ENCODE measurements at regions not wholly inside any gene's neighbourhood (a gene's known extent, or its start where the extent isn't known, plus 50 kb on each side); places are given as distances from the start of the nearest gene placed in this dataset.

DNA sequence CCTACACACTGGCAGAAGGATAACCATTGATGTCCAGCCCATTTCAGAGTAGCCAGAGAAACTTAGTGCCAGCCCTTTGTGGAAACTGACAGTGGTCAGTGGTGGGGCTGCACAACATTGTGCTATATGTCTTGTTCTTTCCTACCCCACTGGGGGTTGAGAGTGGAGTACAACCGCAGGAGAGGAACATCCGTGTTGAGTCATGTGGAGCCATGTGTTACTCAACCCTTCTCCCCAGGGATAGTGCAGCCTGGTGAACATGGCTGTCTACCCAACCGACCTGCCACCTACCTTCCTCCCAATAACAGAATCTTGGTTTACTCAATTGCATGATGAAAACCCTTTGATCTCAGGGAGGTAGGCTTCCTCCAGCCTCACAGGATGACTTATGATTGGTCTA, 65.3 kb upstream of the MAPK4 start:
- Histone ChIP-seq H3K4me3 (ENCODE audit: low read length) (no peak overlapping the region), H2AFZ (ENCODE audit: low read depth, low read length) (no peak overlapping the region), H3K9me2 (ENCODE audit: insufficient read depth, low read length) (no peaks in the 10 kb centered on the region), H3K9ac (ENCODE audit: low read length) (no peak overlapping the region), H3K4me2 (ENCODE audit: low read length) (no peak overlapping the region), H3K79me2 (replicated peaks; ENCODE audit: insufficient read depth, low read length) (no peaks in the 10 kb centered on the region), H4K20me1 (ENCODE audit: insufficient read depth) (no peaks in the 10 kb centered on the region), H3F3A (ENCODE audit: insufficient read depth, low read length, poor library complexity, severe bottlenecking) (no peaks in the 10 kb centered on the region), H3K9me3 (ENCODE audit: low read length) (no peaks in the 10 kb centered on the region), H3K27me3 (ENCODE audit: insufficient read depth, low read depth, low read length) (no peaks in the 10 kb centered on the region), H3K27ac (ENCODE audit: low read length) (no peak overlapping the region), H3K36me3 (ENCODE audit: insufficient read depth, low read length) (no peaks in the 10 kb centered on the region)
- TF ChIP-seq EZH2 (IDR thresholded peaks at IDR 0.05; ENCODE audit: borderline replicate concordance, insufficient read depth, low read length, poor library complexity, severe bottlenecking) (no peak), EP300 (conservative IDR thresholded peaks at IDR 0.05; ENCODE audit: poor library complexity, severe bottlenecking) (no peak), MXI1 (conservative IDR thresholded peaks at IDR 0.05; ENCODE audit: poor library complexity, severe bottlenecking) (no peak), POLR2AphosphoS5 (IDR thresholded peaks at IDR 0.05) (no peak), REST (IDR thresholded peaks at IDR 0.05; ENCODE audit: borderline replicate concordance) (no peak), RAD21 (conservative IDR thresholded peaks at IDR 0.05) (no peak), TAF1 (IDR thresholded peaks at IDR 0.05; ENCODE audit: low read depth) (no peak), SMC3 (conservative IDR thresholded peaks at IDR 0.05; ENCODE audit: poor library complexity) (no peak)
- TF ChIP-seq, protein P1, sequence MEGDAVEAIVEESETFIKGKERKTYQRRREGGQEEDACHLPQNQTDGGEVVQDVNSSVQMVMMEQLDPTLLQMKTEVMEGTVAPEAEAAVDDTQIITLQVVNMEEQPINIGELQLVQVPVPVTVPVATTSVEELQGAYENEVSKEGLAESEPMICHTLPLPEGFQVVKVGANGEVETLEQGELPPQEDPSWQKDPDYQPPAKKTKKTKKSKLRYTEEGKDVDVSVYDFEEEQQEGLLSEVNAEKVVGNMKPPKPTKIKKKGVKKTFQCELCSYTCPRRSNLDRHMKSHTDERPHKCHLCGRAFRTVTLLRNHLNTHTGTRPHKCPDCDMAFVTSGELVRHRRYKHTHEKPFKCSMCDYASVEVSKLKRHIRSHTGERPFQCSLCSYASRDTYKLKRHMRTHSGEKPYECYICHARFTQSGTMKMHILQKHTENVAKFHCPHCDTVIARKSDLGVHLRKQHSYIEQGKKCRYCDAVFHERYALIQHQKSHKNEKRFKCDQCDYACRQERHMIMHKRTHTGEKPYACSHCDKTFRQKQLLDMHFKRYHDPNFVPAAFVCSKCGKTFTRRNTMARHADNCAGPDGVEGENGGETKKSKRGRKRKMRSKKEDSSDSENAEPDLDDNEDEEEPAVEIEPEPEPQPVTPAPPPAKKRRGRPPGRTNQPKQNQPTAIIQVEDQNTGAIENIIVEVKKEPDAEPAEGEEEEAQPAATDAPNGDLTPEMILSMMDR (IDR thresholded peaks at IDR 0.05; ENCODE audit: poor library complexity, severe bottlenecking), result no peak

- Histone ChIP-seq H3K9me2 (ENCODE audit: insufficient read depth, low read length) (no peaks in the 10 kb centered on the region), H3K27ac (ENCODE audit: low read length) (no peak overlapping the region), H3K27me3 (ENCODE audit: insufficient read depth, low read depth, low read length) (no peaks in the 10 kb centered on the region), H3K9me3 (ENCODE audit: low read length) (no peaks in the 10 kb centered on the region), H3F3A (ENCODE audit: insufficient read depth, low read length, poor library complexity, severe bottlenecking) (no peaks in the 10 kb centered on the region), H3K4me3 (ENCODE audit: low read length) (no peak overlapping the region), H3K79me2 (replicated peaks; ENCODE audit: insufficient read depth, low read length) (no peaks in the 10 kb centered on the region), H3K4me2 (ENCODE audit: low read length) (no peak overlapping the region), H3K9ac (ENCODE audit: low read length) (no peak overlapping the region), H2AFZ (ENCODE audit: low read depth, low read length) (no peak overlapping the region), H3K36me3 (ENCODE audit: insufficient read depth, low read length) (no peaks in the 10 kb centered on the region), H4K20me1 (ENCODE audit: insufficient read depth) (no peaks in the 10 kb centered on the region)
- TF ChIP-seq, protein P1 (IDR thresholded peaks at IDR 0.05; ENCODE audit: poor library complexity, severe bottlenecking), result no peak
- no peak for TF ChIP-seq EP300 (conservative IDR thresholded peaks at IDR 0.05; ENCODE audit: poor library complexity, severe bottlenecking)
- TF ChIP-seq TAF1 (IDR thresholded peaks at IDR 0.05; ENCODE audit: low read depth), result no peak
- no peak for TF ChIP-seq REST (IDR thresholded peaks at IDR 0.05; ENCODE audit: borderline replicate concordance)
- TF ChIP-seq POLR2AphosphoS5 (IDR thresholded peaks at IDR 0.05), result no peak
- TF ChIP-seq RAD21 (conservative IDR thresholded peaks at IDR 0.05), result no peak
- no peak for TF ChIP-seq EZH2 (IDR thresholded peaks at IDR 0.05; ENCODE audit: borderline replicate concordance, insufficient read depth, low read length, poor library complexity, severe bottlenecking)
- TF ChIP-seq SMC3 (conservative IDR thresholded peaks at IDR 0.05; ENCODE audit: poor library complexity), result no peak
- TF ChIP-seq MXI1 (conservative IDR thresholded peaks at IDR 0.05; ENCODE audit: poor library complexity, severe bottlenecking), result no peak
These were observed 53.5 kb upstream of the MAPK4 start for GRCh38 chr18:50506362-50506761.
